SH-SY5Y (cell line): ENCODE measurements at regions not wholly inside any gene's neighbourhood (a gene's known extent, or its start where the extent isn't known, plus 50 kb on each side); places are given as distances from the start of the nearest gene placed in this dataset.

ENCODE experiments used
- GATA2 ChIP-seq: IDR thresholded peaks from 2 replicates; pipeline ENCODE4 v1.6.1; 2011; ENCODE audit warnings: mild to moderate bottlenecking, low read depth, low read length
- GATA3 ChIP-seq: IDR thresholded peaks from 2 replicates; pipeline ENCODE4 v1.6.1; 2011; ENCODE audit warnings: low read depth, mild to moderate bottlenecking, low read length, moderate library complexity

- TF ChIP-seq GATA3 (no peak), GATA2 (no peak)
These were observed 409.6 kb upstream of the MDFIC2 start for GRCh38 chr3:70722018-70722417.
